GM23338 (cell line): ENCODE measurements at regions not wholly inside any gene's neighbourhood (a gene's known extent, or its start where the extent isn't known, plus 50 kb on each side); places are given as distances from the start of the nearest gene placed in this dataset.
"Not testable (repeated sequence)": the region's sequence is repeated elsewhere in the genome, so short reads cannot be mapped to it uniquely, and the experiment has no call there.

Experiments used
- ATAC-seq: fragments of 200-7000 bp; cut with Tn5 transposase; 3 replicates; pipeline ENCODE4 v1.9.1; 2020
- DNase-seq: peaks from one replicate; pipeline ENCODE4 v3.0.0-alpha.2; 2015; ENCODE audit warnings: low spot score
- H2AFZ ChIP-seq: fragments of 200-600 bp; sonication (generic); 2 replicates; pipeline ENCODE4 v1.8.0; 2016; ENCODE audit warnings: antibody characterized with exemption, mild to moderate bottlenecking, moderate library complexity
- H3F3A ChIP-seq: fragments of 200-600 bp; sonication (generic); replicated peaks from 2 replicates; pipeline ENCODE4 v1.8.0; 2017; ENCODE audit warnings: antibody characterized with exemption, mixed run types, low read depth
- H3K27ac ChIP-seq: fragments of 200-600 bp; sonication (generic); 2 replicates; pipeline ENCODE4 v1.6.1; 2016; ENCODE audit warnings: low read depth
- H3K27me3 ChIP-seq: fragments of 200-600 bp; sonication (generic); 2 replicates; pipeline ENCODE4 v1.8.0; 2016; ENCODE audit warnings: mild to moderate bottlenecking, mixed run types, moderate library complexity; ENCODE audit not compliant: insufficient read depth
- H3K36me3 ChIP-seq: fragments of 200-600 bp; sonication (generic); 2 replicates; pipeline ENCODE4 v1.8.0; 2016; ENCODE audit warnings: mild to moderate bottlenecking; ENCODE audit not compliant: insufficient read depth
- H3K4me1 ChIP-seq: fragments of 200-600 bp; sonication (generic); 2 replicates; pipeline ENCODE4 v1.8.0; 2016; ENCODE audit warnings: mild to moderate bottlenecking, moderate library complexity; ENCODE audit not compliant: insufficient read depth
- H3K4me2 ChIP-seq: fragments of 200-600 bp; sonication (generic); 2 replicates; pipeline ENCODE4 v1.7.1; 2017; ENCODE audit warnings: mixed run types
- H3K4me3 ChIP-seq: fragments of 200-600 bp; sonication (generic); 2 replicates; pipeline ENCODE4 v1.6.1; 2016; ENCODE audit warnings: mixed run types
- H3K79me2 ChIP-seq: fragments of 200-600 bp; sonication (generic); replicated peaks from 2 replicates; pipeline ENCODE4 v1.8.0; 2017; ENCODE audit warnings: mild to moderate bottlenecking; ENCODE audit not compliant: insufficient read depth
- H3K9me2 ChIP-seq: fragments of 200-600 bp; sonication (generic); 2 replicates; pipeline ENCODE4 v1.8.0; 2017; ENCODE audit not compliant: insufficient read depth
- H4K20me1 ChIP-seq: fragments of 200-600 bp; sonication (generic); replicated peaks from 2 replicates; pipeline ENCODE4 v1.8.0; 2017; ENCODE audit warnings: mild to moderate bottlenecking; ENCODE audit not compliant: insufficient read depth
- H3K27ac Mint-ChIP-seq: 2 replicates; pipeline ENCODE4 v1.8.0; 2020; ENCODE audit warnings: inconsistent platforms, mild to moderate bottlenecking, moderate library complexity, mixed read lengths
- H3K27me3 Mint-ChIP-seq: 3 replicates; pipeline ENCODE4 v1.8.0; 2022; ENCODE audit warnings: low read depth, mild to moderate bottlenecking, moderate library complexity, mixed read lengths, inconsistent platforms; ENCODE audit not compliant: insufficient read depth, poor library complexity
- H3K36me3 Mint-ChIP-seq: 3 replicates; pipeline ENCODE4 v1.8.0; 2021; ENCODE audit warnings: low read depth, mild to moderate bottlenecking, inconsistent platforms, moderate library complexity, mixed read lengths
- H3K4me1 Mint-ChIP-seq: 3 replicates; pipeline ENCODE4 v1.8.0; 2020; ENCODE audit warnings: mild to moderate bottlenecking, inconsistent platforms, mixed read lengths
- H3K4me3 Mint-ChIP-seq: 3 replicates; pipeline ENCODE4 v1.8.0; 2021; ENCODE audit warnings: moderate library complexity, mild to moderate bottlenecking, inconsistent platforms, mixed read lengths
- H3K9me3 Mint-ChIP-seq: 3 replicates; pipeline ENCODE4 v1.8.0; 2020; ENCODE audit warnings: moderate library complexity, mild to moderate bottlenecking, inconsistent platforms, mixed read lengths
- EZH2 ChIP-seq: fragments of 200-600 bp; sonication (generic); IDR thresholded peaks from one replicate; pipeline ENCODE4 v1.8.0; 2017; ENCODE audit warnings: antibody characterized with exemption, mild to moderate bottlenecking, low read depth; ENCODE audit not compliant: unreplicated experiment
- EZH2phosphoT487 ChIP-seq: fragments of 200-600 bp; sonication (generic); IDR thresholded peaks from one replicate; pipeline ENCODE4 v1.8.1; 2018; ENCODE audit warnings: antibody characterized with exemption; ENCODE audit not compliant: unreplicated experiment
- JUNB ChIP-seq: IDR thresholded peaks from one replicate; pipeline ENCODE4 v1.6.1; 2016; ENCODE audit warnings: antibody characterized with exemption; ENCODE audit not compliant: unreplicated experiment
- NANOG ChIP-seq: IDR thresholded peaks from 2 replicates; pipeline ENCODE4 v1.6.1; 2016; ENCODE audit warnings: antibody characterized with exemption, borderline replicate concordance
- POLR2AphosphoS5 ChIP-seq: IDR thresholded peaks from 2 replicates; pipeline ENCODE4 v1.6.1; 2016; ENCODE audit warnings: antibody characterized with exemption, low read depth
- STAT1 ChIP-seq: IDR thresholded peaks from one replicate; pipeline ENCODE4 v1.6.1; 2016; ENCODE audit warnings: antibody characterized with exemption; ENCODE audit not compliant: unreplicated experiment
- ZNF114 ChIP-seq: fragments of 250-450 bp; sonication (Bioruptor Pico); IDR thresholded peaks from 2 replicates; pipeline ENCODE4 v1.5.0; 2020; ENCODE audit warnings: mild to moderate bottlenecking, moderate library complexity
- TF ChIP-seq, protein P1 (sequence below), 2 experiments: fragments of 200-600 bp in 1 of 2; sonication (generic) in 1 of 2; conservative IDR thresholded peaks; 2 replicates each; pipeline versions ENCODE4 v1.5.1 to v1.6.1; 2016 to 2017; ENCODE audit warnings: antibody characterized with exemption in 2 of 2, low read depth in 2 of 2, mild to moderate bottlenecking in 2 of 2, moderate library complexity in 1 of 2
- TF ChIP-seq, protein P2 (sequence below): fragments of 250-450 bp; sonication (Bioruptor Pico); IDR thresholded peaks from 2 replicates; pipeline ENCODE4 v1.5.0; 2020; ENCODE audit warnings: mild to moderate bottlenecking, moderate library complexity

DNA sequence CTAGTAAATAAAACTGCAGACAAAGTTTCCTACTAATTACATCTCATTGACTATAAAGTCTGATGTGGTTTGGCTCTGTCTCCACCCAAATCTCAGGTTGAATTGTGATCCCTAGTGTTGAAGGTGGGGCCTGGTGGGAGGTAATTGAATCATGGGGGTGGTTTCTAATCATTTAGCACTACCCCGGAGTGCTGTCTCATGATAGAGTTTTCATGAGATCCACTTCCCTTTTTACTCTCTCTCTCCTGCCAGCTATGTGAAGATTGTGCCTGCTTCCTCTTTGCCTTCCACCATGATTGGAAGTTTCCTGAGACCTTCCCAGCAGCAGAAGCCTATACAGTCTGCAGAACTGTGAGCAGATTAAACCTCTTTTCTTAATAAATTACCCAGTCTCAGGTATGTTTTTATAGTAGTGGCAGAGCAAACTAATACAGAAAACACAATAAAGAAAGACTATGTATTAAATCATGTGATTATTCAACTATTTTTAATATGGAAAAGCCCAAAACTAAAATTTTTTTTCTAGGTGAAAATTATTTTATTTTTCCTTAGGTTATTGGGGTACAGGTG lies 232.1 kb downstream of the FZD1 start:
- H3K4me3 ChIP-seq = no peak overlapping the region
- no peak overlapping the region for H3K4me2 ChIP-seq
- no peak overlapping the region for H3K27ac ChIP-seq
- Mint-ChIP-seq H3K27me3 (peaks cover 2% of the 10 kb centered on the region), H3K36me3 (peaks cover 4% of the 10 kb centered on the region; the same call in 1 of the 3 replicates), H3K27ac (no peak overlapping the region), H3K9me3 (peaks cover 26% of the 10 kb centered on the region), H3K4me3 (no peak overlapping the region), H3K4me1 (no peaks in the 10 kb centered on the region)
- TF ChIP-seq NANOG (no peak), EZH2 (no peak)
- H3K36me3 ChIP-seq = no peaks in the 10 kb centered on the region
- no peaks in the 10 kb centered on the region for H3K9me2 ChIP-seq
- H3F3A ChIP-seq = no peaks in the 10 kb centered on the region
- no peaks in the 10 kb centered on the region for H3K4me1 ChIP-seq
- H2AFZ ChIP-seq = no peak overlapping the region
- DNase-seq (no peak), ATAC-seq (no peak)
- no peaks in the 10 kb centered on the region for H4K20me1 ChIP-seq
- no peaks in the 10 kb centered on the region for H3K79me2 ChIP-seq
- H3K27me3 ChIP-seq = no peaks in the 10 kb centered on the region

DNA sequence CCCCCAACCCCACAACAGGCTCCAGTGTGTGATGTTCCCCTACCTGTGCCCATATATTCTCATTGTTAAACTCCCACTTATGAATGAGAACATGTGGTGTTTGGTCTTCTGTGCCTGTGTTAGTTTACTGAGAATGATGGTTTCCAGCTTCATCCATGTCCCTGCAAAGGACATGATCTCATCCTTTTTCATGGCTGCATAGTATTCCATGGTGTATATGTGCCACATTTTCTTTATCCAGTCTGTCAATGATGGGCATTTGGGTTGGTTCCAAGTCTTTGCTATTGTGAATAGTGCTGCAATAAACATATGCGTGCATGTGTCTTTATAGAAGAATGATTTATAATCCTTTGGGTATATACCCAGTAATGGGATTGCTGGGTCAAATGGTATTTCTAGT lies 233.0 kb downstream of the FZD1 start:
- not testable (repeated sequence) for H3K4me3 Mint-ChIP-seq, ATAC-seq, H3K27me3 Mint-ChIP-seq

DNA sequence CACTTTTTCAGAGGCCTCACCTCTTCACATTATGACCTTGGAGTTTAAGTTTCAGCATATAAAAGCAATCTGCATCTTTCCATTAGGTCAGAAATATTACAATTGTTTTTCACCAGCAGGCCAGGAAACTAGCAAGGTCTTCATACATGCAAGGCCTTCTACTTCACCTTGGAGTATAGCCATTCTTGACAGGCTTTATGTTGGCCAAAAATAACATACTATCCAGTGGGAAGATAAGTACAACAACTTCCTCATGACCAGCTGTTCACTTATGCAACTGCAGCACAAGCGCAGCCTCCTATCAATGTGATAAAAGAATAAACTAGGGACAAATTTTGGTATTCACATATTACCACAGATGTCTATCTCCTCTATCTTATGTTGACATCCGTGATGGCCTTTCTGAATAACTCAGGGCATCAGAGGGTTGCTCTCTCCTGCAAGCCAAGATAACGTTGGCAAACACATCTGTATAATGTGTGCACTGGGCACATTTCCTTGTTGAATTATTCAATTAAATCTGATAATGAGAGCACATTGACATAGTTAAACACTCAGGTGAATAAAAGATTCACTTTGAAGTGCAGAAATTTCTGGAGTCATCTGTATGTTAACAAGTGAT lies 239.8 kb downstream of the FZD1 start:
- Histone ChIP-seq H3F3A (no peaks in the 10 kb centered on the region), H3K9me2 (no peaks in the 10 kb centered on the region), H4K20me1 (no peaks in the 10 kb centered on the region), H3K27ac (no peak overlapping the region), H2AFZ (no peak overlapping the region), H3K4me3 (no peak overlapping the region), H3K36me3 (no peaks in the 10 kb centered on the region), H3K4me2 (no peak overlapping the region), H3K27me3 (no peaks in the 10 kb centered on the region), H3K79me2 (no peaks in the 10 kb centered on the region), H3K4me1 (no peaks in the 10 kb centered on the region; the same call in 1 of the 2 replicates)
- peaks cover 4% of the 10 kb centered on the region; the same call in 1 of the 3 replicates for H3K36me3 Mint-ChIP-seq
- ATAC-seq = no peak
- no peaks in the 10 kb centered on the region for H3K27me3 Mint-ChIP-seq
- H3K27ac Mint-ChIP-seq = no peak overlapping the region
- H3K4me3 Mint-ChIP-seq = no peak overlapping the region
- peaks cover 3% of the 10 kb centered on the region; the same call in 1 of the 3 replicates for H3K4me1 Mint-ChIP-seq
- DNase-seq = no peak
- H3K9me3 Mint-ChIP-seq = peaks cover 24% of the 10 kb centered on the region
- TF ChIP-seq EZH2phosphoT487 (no peak), EZH2 (no peak), JUNB (no peak), NANOG (no peak), STAT1 (no peak), POLR2AphosphoS5 (no peak), ZNF114 (CRISPR knock-in tag) (no peak)
- TF ChIP-seq, protein P1, sequence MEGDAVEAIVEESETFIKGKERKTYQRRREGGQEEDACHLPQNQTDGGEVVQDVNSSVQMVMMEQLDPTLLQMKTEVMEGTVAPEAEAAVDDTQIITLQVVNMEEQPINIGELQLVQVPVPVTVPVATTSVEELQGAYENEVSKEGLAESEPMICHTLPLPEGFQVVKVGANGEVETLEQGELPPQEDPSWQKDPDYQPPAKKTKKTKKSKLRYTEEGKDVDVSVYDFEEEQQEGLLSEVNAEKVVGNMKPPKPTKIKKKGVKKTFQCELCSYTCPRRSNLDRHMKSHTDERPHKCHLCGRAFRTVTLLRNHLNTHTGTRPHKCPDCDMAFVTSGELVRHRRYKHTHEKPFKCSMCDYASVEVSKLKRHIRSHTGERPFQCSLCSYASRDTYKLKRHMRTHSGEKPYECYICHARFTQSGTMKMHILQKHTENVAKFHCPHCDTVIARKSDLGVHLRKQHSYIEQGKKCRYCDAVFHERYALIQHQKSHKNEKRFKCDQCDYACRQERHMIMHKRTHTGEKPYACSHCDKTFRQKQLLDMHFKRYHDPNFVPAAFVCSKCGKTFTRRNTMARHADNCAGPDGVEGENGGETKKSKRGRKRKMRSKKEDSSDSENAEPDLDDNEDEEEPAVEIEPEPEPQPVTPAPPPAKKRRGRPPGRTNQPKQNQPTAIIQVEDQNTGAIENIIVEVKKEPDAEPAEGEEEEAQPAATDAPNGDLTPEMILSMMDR (conservative IDR thresholded peaks at IDR 0.05; ENCODE audit: low read depth in 2 of 2) = no peak
- TF ChIP-seq, protein P2, sequence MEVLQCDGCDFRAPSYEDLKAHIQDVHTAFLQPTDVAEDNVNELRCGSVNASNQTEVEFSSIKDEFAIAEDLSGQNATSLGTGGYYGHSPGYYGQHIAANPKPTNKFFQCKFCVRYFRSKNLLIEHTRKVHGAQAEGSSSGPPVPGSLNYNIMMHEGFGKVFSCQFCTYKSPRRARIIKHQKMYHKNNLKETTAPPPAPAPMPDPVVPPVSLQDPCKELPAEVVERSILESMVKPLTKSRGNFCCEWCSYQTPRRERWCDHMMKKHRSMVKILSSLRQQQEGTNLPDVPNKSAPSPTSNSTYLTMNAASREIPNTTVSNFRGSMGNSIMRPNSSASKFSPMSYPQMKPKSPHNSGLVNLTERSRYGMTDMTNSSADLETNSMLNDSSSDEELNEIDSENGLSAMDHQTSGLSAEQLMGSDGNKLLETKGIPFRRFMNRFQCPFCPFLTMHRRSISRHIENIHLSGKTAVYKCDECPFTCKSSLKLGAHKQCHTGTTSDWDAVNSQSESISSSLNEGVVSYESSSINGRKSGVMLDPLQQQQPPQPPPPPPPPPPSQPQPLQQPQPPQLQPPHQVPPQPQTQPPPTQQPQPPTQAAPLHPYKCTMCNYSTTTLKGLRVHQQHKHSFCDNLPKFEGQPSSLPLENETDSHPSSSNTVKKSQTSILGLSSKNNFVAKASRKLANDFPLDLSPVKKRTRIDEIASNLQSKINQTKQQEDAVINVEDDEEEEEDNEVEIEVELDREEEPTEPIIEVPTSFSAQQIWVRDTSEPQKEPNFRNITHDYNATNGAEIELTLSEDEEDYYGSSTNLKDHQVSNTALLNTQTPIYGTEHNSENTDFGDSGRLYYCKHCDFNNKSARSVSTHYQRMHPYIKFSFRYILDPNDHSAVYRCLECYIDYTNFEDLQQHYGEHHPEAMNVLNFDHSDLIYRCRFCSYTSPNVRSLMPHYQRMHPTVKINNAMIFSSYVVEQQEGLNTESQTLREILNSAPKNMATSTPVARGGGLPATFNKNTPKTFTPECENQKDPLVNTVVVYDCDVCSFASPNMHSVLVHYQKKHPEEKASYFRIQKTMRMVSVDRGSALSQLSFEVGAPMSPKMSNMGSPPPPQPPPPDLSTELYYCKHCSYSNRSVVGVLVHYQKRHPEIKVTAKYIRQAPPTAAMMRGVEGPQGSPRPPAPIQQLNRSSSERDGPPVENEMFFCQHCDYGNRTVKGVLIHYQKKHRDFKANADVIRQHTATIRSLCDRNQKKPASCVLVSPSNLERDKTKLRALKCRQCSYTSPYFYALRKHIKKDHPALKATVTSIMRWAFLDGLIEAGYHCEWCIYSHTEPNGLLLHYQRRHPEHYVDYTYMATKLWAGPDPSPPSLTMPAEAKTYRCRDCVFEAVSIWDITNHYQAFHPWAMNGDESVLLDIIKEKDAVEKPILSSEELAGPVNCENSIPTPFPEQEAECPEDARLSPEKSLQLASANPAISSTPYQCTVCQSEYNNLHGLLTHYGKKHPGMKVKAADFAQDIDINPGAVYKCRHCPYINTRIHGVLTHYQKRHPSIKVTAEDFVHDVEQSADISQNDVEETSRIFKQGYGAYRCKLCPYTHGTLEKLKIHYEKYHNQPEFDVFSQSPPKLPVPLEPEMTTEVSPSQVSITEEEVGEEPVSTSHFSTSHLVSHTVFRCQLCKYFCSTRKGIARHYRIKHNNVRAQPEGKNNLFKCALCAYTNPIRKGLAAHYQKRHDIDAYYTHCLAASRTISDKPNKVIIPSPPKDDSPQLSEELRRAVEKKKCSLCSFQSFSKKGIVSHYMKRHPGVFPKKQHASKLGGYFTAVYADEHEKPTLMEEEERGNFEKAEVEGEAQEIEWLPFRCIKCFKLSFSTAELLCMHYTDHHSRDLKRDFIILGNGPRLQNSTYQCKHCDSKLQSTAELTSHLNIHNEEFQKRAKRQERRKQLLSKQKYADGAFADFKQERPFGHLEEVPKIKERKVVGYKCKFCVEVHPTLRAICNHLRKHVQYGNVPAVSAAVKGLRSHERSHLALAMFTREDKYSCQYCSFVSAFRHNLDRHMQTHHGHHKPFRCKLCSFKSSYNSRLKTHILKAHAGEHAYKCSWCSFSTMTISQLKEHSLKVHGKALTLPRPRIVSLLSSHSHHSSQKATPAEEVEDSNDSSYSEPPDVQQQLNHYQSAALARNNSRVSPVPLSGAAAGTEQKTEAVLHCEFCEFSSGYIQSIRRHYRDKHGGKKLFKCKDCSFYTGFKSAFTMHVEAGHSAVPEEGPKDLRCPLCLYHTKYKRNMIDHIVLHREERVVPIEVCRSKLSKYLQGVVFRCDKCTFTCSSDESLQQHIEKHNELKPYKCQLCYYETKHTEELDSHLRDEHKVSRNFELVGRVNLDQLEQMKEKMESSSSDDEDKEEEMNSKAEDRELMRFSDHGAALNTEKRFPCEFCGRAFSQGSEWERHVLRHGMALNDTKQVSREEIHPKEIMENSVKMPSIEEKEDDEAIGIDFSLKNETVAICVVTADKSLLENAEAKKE (CRISPR knock-in tag) = no peak

More for the DNA sequence above, 233.0 kb downstream of the FZD1 start:
- not testable (repeated sequence) for H3K36me3 Mint-ChIP-seq, H3K9me2 ChIP-seq, H3K27me3 ChIP-seq, DNase-seq, H3K79me2 ChIP-seq, H3K4me3 ChIP-seq, H3K4me1 ChIP-seq, H3K36me3 ChIP-seq, H4K20me1 ChIP-seq, H3K4me2 ChIP-seq, H3K27ac ChIP-seq, H3F3A ChIP-seq, H2AFZ ChIP-seq, H3K4me1 Mint-ChIP-seq, H3K27ac Mint-ChIP-seq
- H3K9me3 Mint-ChIP-seq = peaks cover 29% of the 10 kb centered on the region
